ENCODE measurements at regions not wholly inside any gene's neighbourhood (a gene's known extent, or its start where the extent isn't known, plus 50 kb on each side); places are given as distances from the start of the nearest gene placed in this dataset.

- no peaks in the 10 kb centered on the region for H3K4me1 ChIP-seq (ENCODE audit: insufficient read depth, low read length)
- ATAC-seq, result no peak
- no peaks in the 10 kb centered on the region for H3K9me3 ChIP-seq (ENCODE audit: low read length)
- no peak overlapping the region for H3K4me3 ChIP-seq (ENCODE audit: low read length)
- H3K9ac ChIP-seq (ENCODE audit: low read length), result no peak overlapping the region
- no peak overlapping the region for H2AFZ ChIP-seq (ENCODE audit: low read length)
- H3K27ac ChIP-seq (ENCODE audit: low read length), result no peak overlapping the region
- CTCF ChIA-PET, result no interaction called here
- no peaks in the 10 kb centered on the region for H3K9me2 ChIP-seq (replicated peaks; ENCODE audit: low read length)
- no TSS peak for BruUV-seq (replicated peaks)
- no peaks in the 10 kb centered on the region for H4K20me1 ChIP-seq (ENCODE audit: low read length)
- POLR2A ChIA-PET (ENCODE audit: unreplicated experiment), result no interaction called here
- no peaks in the 10 kb centered on the region for H3K36me3 ChIP-seq (ENCODE audit: low read depth, low read length)
- TF ChIP-seq CTCF (conservative IDR thresholded peaks at IDR 0.05; ENCODE audit: low read depth, low read length) (no peak), EZH2 (IDR thresholded peaks at IDR 0.05; ENCODE audit: low read length, unreplicated experiment) (no peak), EZH2phosphoT487 (IDR thresholded peaks at IDR 0.05; ENCODE audit: borderline replicate concordance, low read length) (no peak)
- H3K79me2 ChIP-seq (ENCODE audit: low read length), result no peaks in the 10 kb centered on the region
- no peaks in the 10 kb centered on the region for H3F3A ChIP-seq (ENCODE audit: low read length, unreplicated experiment)
- no peak for DNase-seq
- H3K4me2 ChIP-seq (ENCODE audit: low read length), result no peak overlapping the region
- peaks cover 17% of the 10 kb centered on the region for H3K27me3 ChIP-seq (ENCODE audit: low read length)
- intact Hi-C loops (cut with micrococcal nuclease), result no loop called here
Measured at GRCh38 chr16:74213372-74213771, 83.2 kb upstream of the PSMD7 start.

- no peaks in the 10 kb centered on the region for H3K9me2 ChIP-seq (replicated peaks; ENCODE audit: low read length)
- no peaks in the 10 kb centered on the region for H3K79me2 ChIP-seq (ENCODE audit: low read length)
- H4K20me1 ChIP-seq (ENCODE audit: low read length), result no peaks in the 10 kb centered on the region
- H3K27ac ChIP-seq (ENCODE audit: low read length), result no peak overlapping the region
- CTCF ChIA-PET, result no interaction called here
- H3K4me3 ChIP-seq (ENCODE audit: low read length), result no peak overlapping the region
- H3K36me3 ChIP-seq (ENCODE audit: low read depth, low read length), result no peaks in the 10 kb centered on the region
- no peak for ATAC-seq
- intact Hi-C loops (cut with micrococcal nuclease), result no loop called here
- no peaks in the 10 kb centered on the region for H3K4me1 ChIP-seq (ENCODE audit: insufficient read depth, low read length)
- no peak overlapping the region for H3K9ac ChIP-seq (ENCODE audit: low read length)
- no TSS peak for BruUV-seq (replicated peaks)
- POLR2A ChIA-PET (ENCODE audit: unreplicated experiment), result interaction anchor here (0.6 kb wide), 1 partner anchor 16 kb away, joined by 3 read pairs; no protein-coding TSS in a partner anchor
- DNase-seq, result no peak
- no peaks in the 10 kb centered on the region for H3F3A ChIP-seq (ENCODE audit: low read length, unreplicated experiment)
- no peak overlapping the region for H2AFZ ChIP-seq (ENCODE audit: low read length)
- H3K27me3 ChIP-seq (ENCODE audit: low read length), result peaks cover 15% of the 10 kb centered on the region
- TF ChIP-seq CTCF (conservative IDR thresholded peaks at IDR 0.05; ENCODE audit: low read depth, low read length) (no peak), EZH2phosphoT487 (IDR thresholded peaks at IDR 0.05; ENCODE audit: borderline replicate concordance, low read length) (no peak), EZH2 (IDR thresholded peaks at IDR 0.05; ENCODE audit: low read length, unreplicated experiment) (no peak)
- H3K9me3 ChIP-seq (ENCODE audit: low read length), result no peaks in the 10 kb centered on the region
- no peak overlapping the region for H3K4me2 ChIP-seq (ENCODE audit: low read length)
Measured at GRCh38 chr16:74210245-74210644, 86.4 kb upstream of the PSMD7 start.

GRCh38 chr16:74202009-74202408, 94.6 kb upstream of the PSMD7 start:
- Histone ChIP-seq H3K4me2 (ENCODE audit: low read length) (no peak overlapping the region), H3K9ac (ENCODE audit: low read length) (no peak overlapping the region), H2AFZ (ENCODE audit: low read length) (no peak overlapping the region), H3K27ac (ENCODE audit: low read length) (no peak overlapping the region), H3K79me2 (ENCODE audit: low read length) (no peaks in the 10 kb centered on the region), H3K9me3 (ENCODE audit: low read length) (no peaks in the 10 kb centered on the region), H3K4me3 (ENCODE audit: low read length) (no peak overlapping the region), H3K4me1 (ENCODE audit: insufficient read depth, low read length) (no peaks in the 10 kb centered on the region), H3K9me2 (replicated peaks; ENCODE audit: low read length) (no peaks in the 10 kb centered on the region), H3K27me3 (ENCODE audit: low read length) (peaks cover 42% of the 10 kb centered on the region; the same call in 1 of the 2 replicates), H4K20me1 (ENCODE audit: low read length) (no peaks in the 10 kb centered on the region), H3F3A (ENCODE audit: low read length, unreplicated experiment) (no peaks in the 10 kb centered on the region), H3K36me3 (ENCODE audit: low read depth, low read length) (no peaks in the 10 kb centered on the region)
- BruUV-seq (replicated peaks), result no TSS peak
- TF ChIP-seq CTCF (conservative IDR thresholded peaks at IDR 0.05; ENCODE audit: low read depth, low read length), result no peak
- TF ChIP-seq EZH2 (IDR thresholded peaks at IDR 0.05; ENCODE audit: low read length, unreplicated experiment), result no peak
- no peak for TF ChIP-seq EZH2phosphoT487 (IDR thresholded peaks at IDR 0.05; ENCODE audit: borderline replicate concordance, low read length)
- ChIA-PET POLR2A (ENCODE audit: unreplicated experiment) (no interaction called here), CTCF (no interaction called here)
- intact Hi-C loops (cut with micrococcal nuclease), result no loop called here
- DNase-seq (no peak), ATAC-seq (no peak)

Data from PC-3 (cell line).